ENCODE measurements at regions not wholly inside any gene's neighbourhood (a gene's known extent, or its start where the extent isn't known, plus 50 kb on each side); places are given as distances from the start of the nearest gene placed in this dataset.

DNA sequence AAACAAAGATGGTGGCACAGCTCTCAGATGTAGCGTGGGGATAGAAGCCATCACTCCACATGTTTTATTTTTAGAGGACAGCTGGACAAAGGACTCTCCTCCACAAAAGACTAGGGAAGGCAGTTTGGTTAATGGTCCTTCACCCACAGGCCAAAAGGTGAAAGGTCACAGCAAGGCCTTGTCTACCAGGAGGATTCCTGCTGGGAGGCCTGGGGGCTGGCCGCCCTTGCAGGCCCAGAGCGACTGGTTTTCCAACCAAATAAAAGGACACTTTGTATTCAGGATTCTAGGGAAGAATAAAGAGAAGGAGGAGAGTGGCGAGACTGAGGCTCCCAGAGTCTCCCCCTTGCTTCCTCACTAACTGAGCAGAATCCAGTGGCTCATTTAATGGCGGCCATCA, 94.3 kb downstream of the AXIN2 start:
- Histone ChIP-seq H3K4me2 (ENCODE audit: low read depth, low read length) (no peak overlapping the region), H4K91ac (ENCODE audit: insufficient read depth, low read depth, low read length) (no peak overlapping the region), H2AK9ac (replicated peaks; ENCODE audit: low read depth, low read length, poor library complexity) (no peak overlapping the region), H2BK20ac (ENCODE audit: low read depth, low read length) (no peak overlapping the region), H3K27ac (ENCODE audit: insufficient read depth, low read length) (no peak overlapping the region), H2BK5ac (ENCODE audit: low read depth, low read length, poor library complexity, severe bottlenecking) (no peak overlapping the region), H2BK120ac (ENCODE audit: low read depth, low read length) (no peak overlapping the region), H2AK5ac (ENCODE audit: low read depth, low read length) (no peak overlapping the region), H3K23ac (ENCODE audit: low read depth, low read length) (no peak overlapping the region), H3K79me1 (ENCODE audit: low read depth in 1 of 2, low read length in 2 of 2) (no peaks in the 10 kb centered on the region), H3K9me3 (ENCODE audit: control insufficient read depth, insufficient read depth, low read length) (no peaks in the 10 kb centered on the region), H4K8ac (ENCODE audit: low read depth in 2 of 2, low read length in 2 of 2) (no peak overlapping the region), H3K9me1 (ENCODE audit: insufficient read depth, low read length) (no peaks in the 10 kb centered on the region), H4K20me1 (ENCODE audit: insufficient read depth, low read length) (no peaks in the 10 kb centered on the region), H3K4me1 (ENCODE audit: control insufficient read depth, insufficient read depth, low read length) (no peaks in the 10 kb centered on the region), H2AFZ (replicated peaks; ENCODE audit: low read length, poor library complexity) (no peak overlapping the region), H3K18ac (ENCODE audit: low read depth, low read length) (no peak overlapping the region), H3K36me3 (ENCODE audit: control insufficient read depth, insufficient read depth, low read length) (no peaks in the 10 kb centered on the region), H3K27me3 (ENCODE audit: control insufficient read depth, insufficient read depth, low read length) (peaks cover 36% of the 10 kb centered on the region), H3K9ac (ENCODE audit: low read depth, low read length) (no peak overlapping the region), H3K4me3 (ENCODE audit: insufficient read depth, low read depth, low read length) (no peak overlapping the region), H4K5ac (ENCODE audit: low read depth, low read length) (no peak overlapping the region), H3K4ac (ENCODE audit: low read depth, low read length) (no peak overlapping the region), H3K14ac (replicated peaks; ENCODE audit: low read depth, low read length) (no peak overlapping the region), H3K56ac (ENCODE audit: extremely low read depth, insufficient read depth, low read length) (no peak overlapping the region), H2BK15ac (ENCODE audit: low read depth, low read length) (no peak overlapping the region)
- intact Hi-C loops (cut with micrococcal nuclease) = no loop called here
- in situ Hi-C loops (cut with MboI; ENCODE audit: low sequenced_read_pairs) = no loop called here
- DNase-seq (no peak), ATAC-seq (ENCODE audit: low read depth) (no peak)
- BruUV-seq (replicated peaks) = no TSS peak
- ChIA-PET CTCF (no interaction called here), POLR2A (ENCODE audit: unreplicated experiment) (no interaction called here)
- dilution Hi-C loops (cut with HindIII; ENCODE audit: low sequenced_read_pairs, unreplicated experiment) = no loop called here
- TF ChIP-seq MAFK (IDR thresholded peaks at IDR 0.05; ENCODE audit: low read depth, low read length) (no peak), MXI1 (IDR thresholded peaks at IDR 0.05; ENCODE audit: borderline replicate concordance, low read depth, low read length) (no peak), MAZ (IDR thresholded peaks at IDR 0.05; ENCODE audit: borderline replicate concordance, low read depth, low read length) (no peak), SMC3 (IDR thresholded peaks at IDR 0.05; ENCODE audit: low read depth, low read length) (no peak), POLR2A (IDR thresholded peaks at IDR 0.05; ENCODE audit: low read depth, low read length) (no peak), CTCF (conservative IDR thresholded peaks at IDR 0.05; ENCODE audit: low read depth, low read length) (no peak), NFE2L2 (IDR thresholded peaks at IDR 0.05; ENCODE audit: low read depth, low read length) (no peak), CEBPB (IDR thresholded peaks at IDR 0.05; ENCODE audit: low read depth, low read length) (no peak), BHLHE40 (IDR thresholded peaks at IDR 0.05; ENCODE audit: low read depth, low read length) (no peak), USF2 (IDR thresholded peaks at IDR 0.05; ENCODE audit: low read depth, low read length) (no peak), RFX5 (IDR thresholded peaks at IDR 0.05; ENCODE audit: low read depth, low read length) (no peak), RAD21 (IDR thresholded peaks at IDR 0.05; ENCODE audit: low read length) (no peak)
- TF ChIP-seq, protein P1, sequence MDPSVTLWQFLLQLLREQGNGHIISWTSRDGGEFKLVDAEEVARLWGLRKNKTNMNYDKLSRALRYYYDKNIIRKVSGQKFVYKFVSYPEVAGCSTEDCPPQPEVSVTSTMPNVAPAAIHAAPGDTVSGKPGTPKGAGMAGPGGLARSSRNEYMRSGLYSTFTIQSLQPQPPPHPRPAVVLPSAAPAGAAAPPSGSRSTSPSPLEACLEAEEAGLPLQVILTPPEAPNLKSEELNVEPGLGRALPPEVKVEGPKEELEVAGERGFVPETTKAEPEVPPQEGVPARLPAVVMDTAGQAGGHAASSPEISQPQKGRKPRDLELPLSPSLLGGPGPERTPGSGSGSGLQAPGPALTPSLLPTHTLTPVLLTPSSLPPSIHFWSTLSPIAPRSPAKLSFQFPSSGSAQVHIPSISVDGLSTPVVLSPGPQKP (IDR thresholded peaks at IDR 0.05; ENCODE audit: borderline replicate concordance, low read depth, low read length) = no peak
- no CpG with 5 or more reads among the region's 5 CpGs for WGBS, 2 experiments (ENCODE audit: extremely low coverage in 2 of 2, insufficient read length in 1 of 2)

Data from IMR-90 (cell line).